H1 (cell line): ENCODE measurements at regions not wholly inside any gene's neighbourhood (a gene's known extent, or its start where the extent isn't known, plus 50 kb on each side); places are given as distances from the start of the nearest gene placed in this dataset.

Source experiments
- ATF2 ChIP-seq: IDR thresholded peaks from 2 replicates; pipeline ENCODE4 v1.6.1; 2012; ENCODE audit warnings: low read length, inconsistent platforms
- BACH1 ChIP-seq: IDR thresholded peaks from 2 replicates; pipeline ENCODE4 v1.6.1; 2012; ENCODE audit warnings: low read length, improper control_type of control experiment
- CBX5 ChIP-seq: fragments of 300-800, 300-1000 bp; sonication (generic); IDR thresholded peaks from 2 replicates; pipeline ENCODE4 v1.7.1; 2016; ENCODE audit warnings: antibody characterized with exemption, low read length, low read depth
- EZH2 ChIP-seq: fragments of 200-600 bp; sonication (generic); IDR thresholded peaks from 2 replicates; pipeline ENCODE4 v1.7.1; 2012; ENCODE audit warnings: low read depth, mild to moderate bottlenecking, moderate library complexity, low read length, inconsistent platforms; ENCODE audit not compliant: severe bottlenecking
- HDAC6 ChIP-seq: IDR thresholded peaks from one replicate; pipeline ENCODE4 v1.7.1; 2012; ENCODE audit warnings: low read depth, mild to moderate bottlenecking, inconsistent platforms, low read length, moderate library complexity
- SP2 ChIP-seq: IDR thresholded peaks from 2 replicates; pipeline ENCODE4 v1.6.1; 2012; ENCODE audit warnings: mild to moderate bottlenecking, low read length, inconsistent platforms
- TBP ChIP-seq: IDR thresholded peaks from 2 replicates; pipeline ENCODE4 v1.6.1; 2011; ENCODE audit warnings: low read depth, low read length, improper control_type of control experiment
- USF2 ChIP-seq: IDR thresholded peaks from 2 replicates; pipeline ENCODE4 v1.6.1; 2011; ENCODE audit warnings: low read length, improper control_type of control experiment

DNA sequence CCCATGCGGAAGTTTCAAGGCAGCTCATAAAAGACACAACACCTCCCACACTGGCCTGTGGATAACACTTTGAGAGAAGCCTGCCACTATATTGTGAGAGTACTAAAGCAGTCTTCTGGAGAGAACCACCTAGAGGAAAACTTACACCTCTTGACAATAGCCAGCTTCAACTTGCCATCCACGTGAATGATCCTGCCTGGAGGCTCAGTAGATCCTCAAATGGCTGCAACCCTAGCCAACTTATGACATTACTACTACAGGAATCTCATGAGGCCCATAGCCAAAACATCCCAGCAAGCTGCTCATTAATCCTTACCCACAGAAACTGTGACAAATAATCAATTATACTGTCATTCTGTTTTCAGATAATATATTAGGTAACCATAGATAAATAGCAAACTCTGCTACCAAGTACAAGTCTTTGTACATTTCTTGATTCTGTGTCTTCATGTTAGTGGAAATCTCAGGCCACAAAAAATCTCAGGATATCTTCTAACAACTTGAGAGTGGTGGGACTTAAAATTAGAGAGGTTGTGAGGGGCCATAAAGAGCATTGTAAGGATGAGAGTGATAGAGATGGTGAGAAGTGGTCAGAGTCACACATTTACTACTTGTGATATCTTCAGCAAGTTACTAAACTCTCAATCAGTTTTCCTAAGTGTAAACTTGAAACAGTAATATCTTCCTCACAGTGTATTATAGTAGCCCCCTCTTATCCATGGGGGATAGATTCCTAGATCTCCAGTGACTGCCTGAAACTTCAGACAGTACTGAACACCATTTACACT, 368.0 kb downstream of the C12orf50 start (continued):
- TF ChIP-seq USF2, result no peak
- no peak for TF ChIP-seq EZH2
- no peak for TF ChIP-seq ATF2
- no peak for TF ChIP-seq BACH1
- TF ChIP-seq TBP, result no peak
- TF ChIP-seq SP2, result no peak
- no peak for TF ChIP-seq CBX5
- TF ChIP-seq HDAC6, result no peak
